ENCODE measurements at regions not wholly inside any gene's neighbourhood (a gene's known extent, or its start where the extent isn't known, plus 50 kb on each side); places are given as distances from the start of the nearest gene placed in this dataset.
A peak's percentile ranks its signal among the peaks of the same experiment; 100 is the strongest.

DNA sequence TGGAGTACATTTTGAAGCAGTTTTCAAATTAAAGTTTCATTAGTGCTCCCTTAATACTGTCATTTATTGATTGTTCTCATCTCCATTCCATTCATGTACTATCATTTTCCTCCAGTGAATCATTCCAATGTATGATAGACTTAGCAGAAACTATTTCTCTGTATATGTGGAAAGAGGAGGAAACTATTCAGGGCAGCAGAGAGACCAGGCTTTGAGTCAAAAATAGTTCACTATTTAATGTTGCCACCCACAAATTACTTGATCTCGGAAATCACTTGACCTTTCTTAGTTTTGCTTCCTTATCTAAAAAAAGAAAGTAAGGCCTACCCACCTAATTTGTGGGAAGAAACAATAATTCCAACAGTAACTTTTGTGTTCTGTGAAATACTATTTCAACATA lies 610.5 kb upstream of the ZNF385D start:
- no peaks in the 10 kb centered on the region for H3K36me3 ChIP-seq (ENCODE audit: control insufficient read depth, insufficient read depth, low read length)
- H3K27me3 ChIP-seq (ENCODE audit: control insufficient read depth, insufficient read depth, low read length) = no peaks in the 10 kb centered on the region
- DNase-seq = peak; percentile 68
- WGBS (ENCODE audit: insufficient coverage) = no CpG with 5 or more reads among the region's 1 CpG
- H3K9me3 ChIP-seq (replicated peaks; ENCODE audit: control insufficient read depth, low read depth, low read length) = no peaks in the 10 kb centered on the region
- no peaks in the 10 kb centered on the region for H3K4me1 ChIP-seq (ENCODE audit: control insufficient read depth, insufficient read depth, low read length)
- peak overlapping the region; percentile 71 for H3K27ac ChIP-seq (ENCODE audit: low read length)
- H3K4me3 ChIP-seq (ENCODE audit: low read length) = no peak overlapping the region

DNA sequence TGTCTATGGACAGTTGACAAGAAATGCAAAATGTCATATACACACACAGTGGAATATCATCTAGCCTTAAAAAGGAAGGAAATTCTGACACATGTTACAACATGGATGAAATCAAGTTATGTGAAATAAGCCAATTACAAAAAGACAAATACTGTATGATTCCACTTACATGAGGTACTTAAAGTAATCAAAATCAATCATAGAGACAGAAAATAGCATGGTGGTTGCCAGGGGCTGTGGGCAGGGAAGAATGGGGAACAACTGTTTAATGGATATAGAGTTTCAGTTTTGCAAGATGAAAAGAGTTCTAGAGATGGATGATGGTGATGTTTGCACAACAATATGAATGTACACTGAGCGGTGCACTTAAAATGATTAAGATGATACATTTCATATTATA lies 613.8 kb upstream of the ZNF385D start:
- Histone ChIP-seq H3K4me3 (ENCODE audit: low read length) (no peak overlapping the region), H3K27ac (ENCODE audit: low read length) (no peak overlapping the region), H3K4me1 (ENCODE audit: control insufficient read depth, insufficient read depth, low read length) (no peaks in the 10 kb centered on the region), H3K9me3 (replicated peaks; ENCODE audit: control insufficient read depth, low read depth, low read length) (no peaks in the 10 kb centered on the region), H3K27me3 (ENCODE audit: control insufficient read depth, insufficient read depth, low read length) (no peaks in the 10 kb centered on the region), H3K36me3 (ENCODE audit: control insufficient read depth, insufficient read depth, low read length) (no peaks in the 10 kb centered on the region)
- no CpG with 5 or more reads among the region's 1 CpG for WGBS (ENCODE audit: insufficient coverage)
- no peak for DNase-seq

DNA sequence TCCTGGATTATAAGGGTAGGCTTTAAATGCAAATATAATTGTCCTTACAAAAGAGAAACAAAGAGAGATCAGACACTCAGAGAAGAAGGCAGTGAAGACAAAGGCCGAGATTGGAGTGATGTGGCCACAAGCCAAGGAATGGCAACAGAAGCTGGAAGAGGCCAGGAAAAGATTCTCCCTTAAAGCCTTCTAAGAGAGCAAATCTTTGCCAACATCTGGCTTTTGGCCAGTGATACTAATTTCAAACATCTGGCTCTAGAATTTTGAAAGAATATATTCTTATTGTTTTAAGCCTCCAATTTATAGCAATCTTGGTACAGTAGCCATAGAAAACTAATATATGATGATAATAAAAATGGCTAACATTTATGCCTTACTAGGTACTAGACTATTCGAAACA lies 615.8 kb upstream of the ZNF385D start:
- no peak overlapping the region for H3K27ac ChIP-seq (ENCODE audit: low read length)
- no peaks in the 10 kb centered on the region for H3K9me3 ChIP-seq (replicated peaks; ENCODE audit: control insufficient read depth, low read depth, low read length)
- no peak overlapping the region for H3K4me3 ChIP-seq (ENCODE audit: low read length)
- DNase-seq = no peak
- H3K27me3 ChIP-seq (ENCODE audit: control insufficient read depth, insufficient read depth, low read length) = peaks cover 9% of the 10 kb centered on the region
- peaks cover under 1% of the 10 kb centered on the region for H3K4me1 ChIP-seq (ENCODE audit: control insufficient read depth, insufficient read depth, low read length)
- H3K36me3 ChIP-seq (ENCODE audit: control insufficient read depth, insufficient read depth, low read length) = no peaks in the 10 kb centered on the region
- WGBS (ENCODE audit: insufficient coverage) = no CpG with 5 or more reads among the region's 2 CpGs

DNA sequence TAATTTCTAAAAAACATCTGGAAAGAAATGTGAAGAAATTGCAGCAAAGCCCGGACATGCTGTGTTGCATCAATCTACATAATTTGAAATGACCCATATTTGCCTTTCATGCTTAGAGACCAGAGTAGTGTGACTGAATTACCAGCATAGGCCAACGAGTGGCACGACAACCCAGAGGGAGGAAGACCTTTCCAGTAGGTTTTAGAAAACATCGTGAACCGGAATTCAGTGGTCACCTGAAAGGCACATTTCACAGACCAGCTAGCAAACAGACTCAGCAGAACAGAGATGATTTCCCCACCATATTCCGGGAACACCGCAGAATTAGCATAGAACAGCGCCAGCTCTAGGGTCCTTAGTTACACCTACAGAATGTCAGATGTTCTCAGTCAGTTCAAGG lies 620.0 kb upstream of the ZNF385D start:
- H3K4me1 ChIP-seq (ENCODE audit: control insufficient read depth, insufficient read depth, low read length) = peaks cover 10% of the 10 kb centered on the region

DNA sequence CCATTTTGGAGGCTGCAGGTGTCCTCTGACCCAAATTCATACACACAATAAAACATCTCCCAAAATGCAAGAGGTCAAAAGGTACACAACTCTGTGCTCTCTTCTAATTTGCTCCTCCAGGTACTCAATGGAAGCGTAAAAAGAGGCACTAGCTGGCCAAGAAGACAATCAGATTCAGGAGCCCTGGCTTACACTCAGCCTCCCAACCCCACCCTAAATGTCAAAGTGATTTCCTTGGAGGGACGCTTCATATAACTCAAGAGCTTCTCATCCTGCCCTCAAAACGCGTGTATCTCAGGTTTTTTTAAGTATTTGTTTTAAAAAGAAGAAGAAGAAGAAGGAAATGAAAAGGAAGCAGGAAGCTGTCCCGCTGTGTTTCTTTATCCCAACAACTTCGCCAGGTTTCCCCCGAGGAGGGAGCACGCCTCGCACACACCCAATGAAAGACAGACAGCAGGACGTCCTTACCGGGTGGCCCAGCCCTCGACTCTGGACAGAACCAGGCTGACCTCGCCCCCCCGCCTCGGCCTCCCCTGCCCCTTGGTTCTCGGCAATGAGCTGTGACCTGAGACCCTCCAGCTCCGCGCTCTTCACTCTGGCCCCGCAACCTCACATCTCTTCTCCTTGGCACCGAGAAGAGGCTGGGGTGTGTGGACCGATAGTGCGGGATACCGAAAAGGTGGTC lies 620.7 kb upstream of the ZNF385D start:
- Histone ChIP-seq H3K36me3 (ENCODE audit: control insufficient read depth, insufficient read depth, low read length) (no peaks in the 10 kb centered on the region), H3K4me3 (ENCODE audit: low read length) (peak overlapping the region; percentile 49), H3K27ac (ENCODE audit: low read length) (no peak overlapping the region), H3K4me1 (ENCODE audit: control insufficient read depth, insufficient read depth, low read length) (peaks cover 10% of the 10 kb centered on the region), H3K9me3 (replicated peaks; ENCODE audit: control insufficient read depth, low read depth, low read length) (no peaks in the 10 kb centered on the region), H3K27me3 (ENCODE audit: control insufficient read depth, insufficient read depth, low read length) (peaks cover 24% of the 10 kb centered on the region)
- WGBS (ENCODE audit: insufficient coverage) = 11% methylated on average over 10 of the region's 23 CpGs
- DNase-seq = peak; percentile 36

More for the DNA sequence above, 620.0 kb upstream of the ZNF385D start:
- DNase-seq = no peak
- H3K4me3 ChIP-seq (ENCODE audit: low read length) = no peak overlapping the region
- no peaks in the 10 kb centered on the region for H3K36me3 ChIP-seq (ENCODE audit: control insufficient read depth, insufficient read depth, low read length)
- 86% methylated on average over 7 of the region's 8 CpGs for WGBS (ENCODE audit: insufficient coverage)
- peaks cover 24% of the 10 kb centered on the region for H3K27me3 ChIP-seq (ENCODE audit: control insufficient read depth, insufficient read depth, low read length)
- H3K27ac ChIP-seq (ENCODE audit: low read length) = no peak overlapping the region
- H3K9me3 ChIP-seq (replicated peaks; ENCODE audit: control insufficient read depth, low read depth, low read length) = no peaks in the 10 kb centered on the region

DNA sequence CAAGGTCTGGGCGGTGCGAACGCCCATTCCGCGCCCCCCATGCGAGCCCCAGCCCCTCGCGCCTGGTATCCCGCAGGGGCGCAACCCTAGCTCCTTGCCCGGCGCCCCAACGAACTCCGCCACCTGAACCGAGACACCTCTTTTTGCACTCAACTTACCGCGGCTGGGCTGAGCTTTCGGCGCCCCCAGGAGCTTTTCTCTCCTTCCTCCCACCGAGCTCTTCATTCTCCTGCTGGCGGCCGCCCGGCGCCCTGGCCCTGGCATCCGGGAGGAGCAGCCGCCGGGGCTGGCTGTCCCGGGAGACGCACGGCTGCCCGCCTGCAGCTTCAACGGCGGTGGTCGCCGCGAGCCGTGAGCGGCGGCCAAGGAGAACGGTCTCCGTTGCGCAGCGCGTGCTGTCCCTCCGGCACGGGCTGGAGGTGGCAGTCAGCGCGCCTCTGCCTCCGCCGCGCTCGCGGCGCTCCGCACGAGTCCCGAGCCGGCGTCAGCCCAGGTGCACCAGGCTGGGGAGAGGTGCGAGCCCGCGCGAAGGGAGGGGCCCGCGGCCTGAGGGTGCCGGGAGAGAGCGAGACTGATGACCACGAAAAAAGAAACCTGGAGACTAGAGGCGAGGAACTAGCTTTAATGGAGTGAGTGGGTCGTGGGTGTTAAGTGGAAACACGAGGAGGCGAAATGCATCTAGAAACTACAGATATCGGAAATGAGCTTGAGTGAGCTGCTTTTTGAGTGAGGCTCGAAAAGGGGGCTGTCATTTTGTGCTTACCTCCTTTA lies 621.5 kb upstream of the ZNF385D start:
- peak overlapping the region; percentile 49 for H3K4me3 ChIP-seq (ENCODE audit: low read length)
- H3K27me3 ChIP-seq (ENCODE audit: control insufficient read depth, insufficient read depth, low read length) = peaks cover 24% of the 10 kb centered on the region
- no peak overlapping the region for H3K27ac ChIP-seq (ENCODE audit: low read length)
- H3K9me3 ChIP-seq (replicated peaks; ENCODE audit: control insufficient read depth, low read depth, low read length) = no peaks in the 10 kb centered on the region
- H3K36me3 ChIP-seq (ENCODE audit: control insufficient read depth, insufficient read depth, low read length) = no peaks in the 10 kb centered on the region
- WGBS (ENCODE audit: insufficient coverage) = under 1% methylated on average over 64 of the region's 74 CpGs
- peaks cover 10% of the 10 kb centered on the region for H3K4me1 ChIP-seq (ENCODE audit: control insufficient read depth, insufficient read depth, low read length)
- peak; percentile 63 for DNase-seq

DNA sequence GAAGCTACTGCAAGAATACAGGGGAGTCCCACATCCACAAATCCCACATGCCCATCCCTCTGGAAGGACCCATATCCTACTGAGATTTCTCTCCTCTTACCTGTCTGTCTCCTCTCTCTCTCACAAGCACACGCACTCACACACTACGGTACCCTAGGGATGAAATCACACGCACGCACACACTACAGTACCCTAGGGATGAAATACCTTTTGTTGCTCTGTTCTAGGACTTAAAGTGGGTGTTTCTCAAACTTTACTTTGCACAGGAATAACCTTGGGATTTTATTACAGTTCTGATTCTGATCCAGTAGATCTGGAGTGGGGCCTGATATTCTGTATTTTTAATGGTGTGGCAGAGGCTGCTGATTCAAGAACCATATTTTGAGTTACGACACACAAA lies 622.2 kb upstream of the ZNF385D start:
- H3K4me3 ChIP-seq (ENCODE audit: low read length) = peak overlapping the region; percentile 35
- H3K36me3 ChIP-seq (ENCODE audit: control insufficient read depth, insufficient read depth, low read length) = no peaks in the 10 kb centered on the region
- H3K9me3 ChIP-seq (replicated peaks; ENCODE audit: control insufficient read depth, low read depth, low read length) = no peaks in the 10 kb centered on the region
- WGBS (ENCODE audit: insufficient coverage) = no CpG with 5 or more reads among the region's 5 CpGs
- H3K27ac ChIP-seq (ENCODE audit: low read length) = no peak overlapping the region
- H3K27me3 ChIP-seq (ENCODE audit: control insufficient read depth, insufficient read depth, low read length) = peaks cover 24% of the 10 kb centered on the region
- H3K4me1 ChIP-seq (ENCODE audit: control insufficient read depth, insufficient read depth, low read length) = peaks cover 10% of the 10 kb centered on the region
- peak; percentile 9 for DNase-seq

DNA sequence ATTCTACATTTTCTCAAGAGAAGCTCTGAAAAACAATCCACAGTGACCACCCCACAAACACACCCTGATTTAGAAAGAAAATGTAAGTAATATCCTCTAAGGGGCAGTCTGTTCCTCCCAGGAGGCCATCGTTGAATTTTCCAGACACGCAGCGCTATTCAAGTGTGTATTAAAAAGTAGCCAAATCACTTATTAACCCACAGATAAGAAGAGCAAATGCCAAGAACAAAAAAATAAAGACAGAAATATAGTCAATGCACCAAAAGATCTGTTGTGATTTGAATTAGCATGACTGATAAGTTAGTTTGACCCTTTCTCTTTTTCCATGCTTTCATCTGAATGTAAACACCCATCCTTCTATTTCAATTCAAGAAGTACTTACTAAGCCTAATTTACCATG lies 622.8 kb upstream of the ZNF385D start:
- WGBS (ENCODE audit: insufficient coverage) = no CpG with 5 or more reads among the region's 3 CpGs
- H3K36me3 ChIP-seq (ENCODE audit: control insufficient read depth, insufficient read depth, low read length) = no peaks in the 10 kb centered on the region
- peaks cover 24% of the 10 kb centered on the region for H3K27me3 ChIP-seq (ENCODE audit: control insufficient read depth, insufficient read depth, low read length)
- no peak overlapping the region for H3K4me3 ChIP-seq (ENCODE audit: low read length)
- no peaks in the 10 kb centered on the region for H3K9me3 ChIP-seq (replicated peaks; ENCODE audit: control insufficient read depth, low read depth, low read length)
- DNase-seq = no peak
- peaks cover 10% of the 10 kb centered on the region for H3K4me1 ChIP-seq (ENCODE audit: control insufficient read depth, insufficient read depth, low read length)
- H3K27ac ChIP-seq (ENCODE audit: low read length) = no peak overlapping the region

DNA sequence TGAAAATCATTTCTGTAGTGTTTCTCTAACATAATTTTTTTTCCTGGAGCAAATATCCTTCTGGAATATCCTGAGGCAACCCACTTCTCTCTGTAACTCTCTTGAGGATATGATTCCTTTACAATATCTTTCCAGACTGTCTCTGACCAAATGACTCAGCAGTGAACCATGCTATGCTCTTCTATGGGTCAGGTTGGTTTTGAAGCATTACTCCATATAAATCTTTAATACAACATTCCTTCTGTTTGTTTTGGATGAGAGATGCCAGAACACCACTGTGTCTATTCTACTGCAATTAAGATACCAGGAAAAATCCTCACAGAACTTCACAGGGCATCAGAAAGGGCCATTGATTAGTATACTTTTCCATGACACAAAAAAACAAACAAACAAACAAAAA lies 626.4 kb upstream of the ZNF385D start:
- H3K9me3 ChIP-seq (replicated peaks; ENCODE audit: control insufficient read depth, low read depth, low read length) = no peaks in the 10 kb centered on the region
- peaks cover 9% of the 10 kb centered on the region for H3K27me3 ChIP-seq (ENCODE audit: control insufficient read depth, insufficient read depth, low read length)
- H3K27ac ChIP-seq (ENCODE audit: low read length) = no peak overlapping the region
- peak; percentile 20 for DNase-seq
- no peaks in the 10 kb centered on the region for H3K36me3 ChIP-seq (ENCODE audit: control insufficient read depth, insufficient read depth, low read length)
- no peak overlapping the region for H3K4me3 ChIP-seq (ENCODE audit: low read length)
- peaks cover 4% of the 10 kb centered on the region for H3K4me1 ChIP-seq (ENCODE audit: control insufficient read depth, insufficient read depth, low read length)

DNA sequence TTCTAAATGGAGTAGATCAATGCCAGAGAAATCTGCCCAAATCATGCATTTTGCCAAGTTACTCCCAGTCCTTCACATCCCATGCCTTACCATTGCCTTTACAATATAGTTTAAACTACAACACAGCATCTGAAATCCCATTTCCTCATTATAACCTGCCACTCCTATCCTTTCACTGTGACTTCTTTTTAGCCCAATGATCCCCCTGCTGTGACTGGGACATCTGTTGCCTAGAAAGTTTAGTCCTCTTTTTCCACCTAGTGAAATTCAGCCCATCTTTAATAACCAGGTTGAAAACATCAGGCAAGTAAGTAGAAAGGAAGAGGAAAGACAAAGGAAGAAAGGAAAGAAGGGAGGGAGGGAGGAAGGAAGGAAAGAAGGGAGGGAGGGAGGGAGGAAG lies 627.9 kb upstream of the ZNF385D start:
- no peak overlapping the region for H3K27ac ChIP-seq (ENCODE audit: low read length)
- DNase-seq = no peak

More for the DNA sequence above, 627.9 kb upstream of the ZNF385D start:
- no peaks in the 10 kb centered on the region for H3K27me3 ChIP-seq (ENCODE audit: control insufficient read depth, insufficient read depth, low read length)
- H3K9me3 ChIP-seq (replicated peaks; ENCODE audit: control insufficient read depth, low read depth, low read length) = no peaks in the 10 kb centered on the region
- H3K4me3 ChIP-seq (ENCODE audit: low read length) = no peak overlapping the region
- no peaks in the 10 kb centered on the region for H3K4me1 ChIP-seq (ENCODE audit: control insufficient read depth, insufficient read depth, low read length)
- no peaks in the 10 kb centered on the region for H3K36me3 ChIP-seq (ENCODE audit: control insufficient read depth, insufficient read depth, low read length)
